ENCODE measurements at regions not wholly inside any gene's neighbourhood (a gene's known extent, or its start where the extent isn't known, plus 50 kb on each side); places are given as distances from the start of the nearest gene placed in this dataset.
"Not testable (repeated sequence)": the region's sequence is repeated elsewhere in the genome, so short reads cannot be mapped to it uniquely, and the experiment has no call there.

DNA sequence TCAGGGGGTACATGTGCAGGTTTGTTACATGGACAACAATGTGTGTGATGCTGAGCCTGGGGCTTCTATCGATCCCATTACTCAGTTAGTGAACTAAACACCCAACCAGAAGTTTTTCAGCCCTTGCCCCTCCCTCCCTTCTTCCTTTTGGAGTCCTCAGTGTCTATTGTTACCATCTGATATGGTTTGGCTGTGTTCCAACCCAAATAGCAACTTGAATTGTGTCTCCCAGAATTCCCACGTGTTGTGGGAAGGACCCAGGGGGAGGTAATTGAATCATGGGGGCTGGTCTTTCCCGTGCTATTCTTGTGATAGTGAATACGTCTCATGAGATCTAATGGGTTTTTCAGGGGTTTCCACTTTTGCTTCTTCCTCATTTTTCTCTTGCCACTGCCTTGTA is 186.3 kb downstream of the AEBP2 start:
- TF ChIP-seq, protein P1, sequence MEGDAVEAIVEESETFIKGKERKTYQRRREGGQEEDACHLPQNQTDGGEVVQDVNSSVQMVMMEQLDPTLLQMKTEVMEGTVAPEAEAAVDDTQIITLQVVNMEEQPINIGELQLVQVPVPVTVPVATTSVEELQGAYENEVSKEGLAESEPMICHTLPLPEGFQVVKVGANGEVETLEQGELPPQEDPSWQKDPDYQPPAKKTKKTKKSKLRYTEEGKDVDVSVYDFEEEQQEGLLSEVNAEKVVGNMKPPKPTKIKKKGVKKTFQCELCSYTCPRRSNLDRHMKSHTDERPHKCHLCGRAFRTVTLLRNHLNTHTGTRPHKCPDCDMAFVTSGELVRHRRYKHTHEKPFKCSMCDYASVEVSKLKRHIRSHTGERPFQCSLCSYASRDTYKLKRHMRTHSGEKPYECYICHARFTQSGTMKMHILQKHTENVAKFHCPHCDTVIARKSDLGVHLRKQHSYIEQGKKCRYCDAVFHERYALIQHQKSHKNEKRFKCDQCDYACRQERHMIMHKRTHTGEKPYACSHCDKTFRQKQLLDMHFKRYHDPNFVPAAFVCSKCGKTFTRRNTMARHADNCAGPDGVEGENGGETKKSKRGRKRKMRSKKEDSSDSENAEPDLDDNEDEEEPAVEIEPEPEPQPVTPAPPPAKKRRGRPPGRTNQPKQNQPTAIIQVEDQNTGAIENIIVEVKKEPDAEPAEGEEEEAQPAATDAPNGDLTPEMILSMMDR (IDR thresholded peaks at IDR 0.05) = not testable (repeated sequence)
- not testable (repeated sequence) for TF ChIP-seq POLR2A (IDR thresholded peaks at IDR 0.05); POLR2AphosphoS5 (IDR thresholded peaks at IDR 0.05; ENCODE audit: insufficient read depth in 1 of 2, low read depth in 1 of 2)
